WTC11 (cell line): ENCODE measurements at regions not wholly inside any gene's neighbourhood (a gene's known extent, or its start where the extent isn't known, plus 50 kb on each side); places are given as distances from the start of the nearest gene placed in this dataset.

Experiments
- ATAC-seq: fragments of 200-7000 bp; cut with Tn5 transposase; 2 replicates; pipeline ENCODE4 v1.10.0; 2021; ENCODE audit warnings: mild to moderate bottlenecking, moderate library complexity
- CTCF ChIA-PET: fragments of 300-600 bp; sonication (Branson Sonifier 250); formaldehyde crosslinking; loops from one replicate; lab custom pipeline; 2021; ENCODE audit warnings: antibody characterized with exemption; lab: Charles Lee
- POLR2A ChIA-PET: fragments of 350-600 bp; sonication (Branson Sonifier 250); formaldehyde crosslinking; loops from one replicate; lab custom pipeline; 2021; ENCODE audit warnings: antibody characterized with exemption; lab: Charles Lee
- DNase-seq: peaks from one replicate; pipeline ENCODE4 v3.0.0; 2021; ENCODE audit warnings: low spot score
- H3K27ac Mint-ChIP-seq: 2 replicates; pipeline ENCODE4 v1.8.0; 2021; ENCODE audit warnings: mixed read lengths
- H3K27me3 Mint-ChIP-seq: 2 replicates; pipeline ENCODE4 v1.8.0; 2021; ENCODE audit warnings: low read depth, mild to moderate bottlenecking, moderate library complexity, mixed read lengths
- H3K36me3 Mint-ChIP-seq: 2 replicates; pipeline ENCODE4 v1.8.0; 2021; ENCODE audit warnings: mixed read lengths
- H3K4me1 Mint-ChIP-seq: 2 replicates; pipeline ENCODE4 v1.8.0; 2022; ENCODE audit warnings: mixed read lengths
- H3K4me3 Mint-ChIP-seq: 2 replicates; pipeline ENCODE4 v1.8.0; 2021; ENCODE audit warnings: mild to moderate bottlenecking, moderate library complexity, mixed read lengths
- H3K9me3 Mint-ChIP-seq: 2 replicates; pipeline ENCODE4 v1.8.0; 2021; ENCODE audit warnings: mixed read lengths
- CREB1 ChIP-seq: sonication (generic); formaldehyde crosslinking; IDR thresholded peaks from 2 replicates; pipeline ENCODE4 v1.8.0; 2023; ENCODE audit warnings: mild to moderate bottlenecking, missing genetic modification reagents
- ESRRA ChIP-seq: sonication (generic); formaldehyde crosslinking; IDR thresholded peaks from 2 replicates; pipeline ENCODE4 v1.8.1; 2022; ENCODE audit warnings: mild to moderate bottlenecking, missing genetic modification reagents, borderline replicate concordance
- ETV6 ChIP-seq: sonication (generic); formaldehyde crosslinking; IDR thresholded peaks from 2 replicates; pipeline ENCODE4 v1.8.1; 2022; ENCODE audit warnings: mild to moderate bottlenecking, missing genetic modification reagents
- MXD4 ChIP-seq: fragments of 250-450 bp; sonication (Bioruptor Pico); IDR thresholded peaks from 2 replicates; pipeline ENCODE4 v1.8.0; 2021; ENCODE audit warnings: mild to moderate bottlenecking, moderate library complexity, borderline replicate concordance
- NFYB ChIP-seq: sonication (generic); formaldehyde crosslinking; conservative IDR thresholded peaks from 2 replicates; pipeline ENCODE4 v1.8.0; 2022; ENCODE audit warnings: low read depth, missing genetic modification reagents
- RORB ChIP-seq: fragments of 250-450 bp; sonication (Bioruptor Pico); IDR thresholded peaks from 2 replicates; pipeline ENCODE4 v1.9.0; 2021; ENCODE audit warnings: mild to moderate bottlenecking
- ZNF423 ChIP-seq: fragments of 250-450 bp; sonication (Bioruptor Pico); IDR thresholded peaks from 2 replicates; pipeline ENCODE4 v2.1.2; 2022; ENCODE audit warnings: mild to moderate bottlenecking, moderate library complexity
- TF ChIP-seq, protein P1 (sequence below): sonication (generic); formaldehyde crosslinking; IDR thresholded peaks from 2 replicates; pipeline ENCODE4 v1.8.1; 2023; ENCODE audit warnings: mild to moderate bottlenecking, missing genetic modification reagents
- TF ChIP-seq, protein P2 (sequence below): sonication (generic); formaldehyde crosslinking; IDR thresholded peaks from 2 replicates; pipeline ENCODE4 v1.8.1; 2023; ENCODE audit warnings: mild to moderate bottlenecking, missing genetic modification reagents, moderate library complexity
- TF ChIP-seq, protein P3 (sequence below): sonication (generic); formaldehyde crosslinking; IDR thresholded peaks from 2 replicates; pipeline ENCODE4 v1.8.0; 2023; ENCODE audit warnings: mild to moderate bottlenecking, missing genetic modification reagents
- TF ChIP-seq, protein P4 (sequence below): sonication (generic); formaldehyde crosslinking; IDR thresholded peaks from 2 replicates; pipeline ENCODE4 v1.8.1; 2022; ENCODE audit warnings: low read depth, missing genetic modification reagents, borderline replicate concordance
- TF ChIP-seq, protein P5 (sequence below): fragments of 200-600 bp; IDR thresholded peaks from 2 replicates; pipeline ENCODE4 v1.8.0; 2022; ENCODE audit warnings: antibody characterized with exemption
- TF ChIP-seq, protein P6 (sequence below): sonication (generic); formaldehyde crosslinking; IDR thresholded peaks from 2 replicates; pipeline ENCODE4 v1.8.1; 2023; ENCODE audit warnings: mild to moderate bottlenecking, moderate library complexity, missing genetic modification reagents
- TF ChIP-seq, protein P7 (sequence below): fragments of 250-450 bp; sonication (Bioruptor Pico); IDR thresholded peaks from 2 replicates; pipeline ENCODE4 v2.1.2; 2022; ENCODE audit warnings: mild to moderate bottlenecking, moderate library complexity

DNA sequence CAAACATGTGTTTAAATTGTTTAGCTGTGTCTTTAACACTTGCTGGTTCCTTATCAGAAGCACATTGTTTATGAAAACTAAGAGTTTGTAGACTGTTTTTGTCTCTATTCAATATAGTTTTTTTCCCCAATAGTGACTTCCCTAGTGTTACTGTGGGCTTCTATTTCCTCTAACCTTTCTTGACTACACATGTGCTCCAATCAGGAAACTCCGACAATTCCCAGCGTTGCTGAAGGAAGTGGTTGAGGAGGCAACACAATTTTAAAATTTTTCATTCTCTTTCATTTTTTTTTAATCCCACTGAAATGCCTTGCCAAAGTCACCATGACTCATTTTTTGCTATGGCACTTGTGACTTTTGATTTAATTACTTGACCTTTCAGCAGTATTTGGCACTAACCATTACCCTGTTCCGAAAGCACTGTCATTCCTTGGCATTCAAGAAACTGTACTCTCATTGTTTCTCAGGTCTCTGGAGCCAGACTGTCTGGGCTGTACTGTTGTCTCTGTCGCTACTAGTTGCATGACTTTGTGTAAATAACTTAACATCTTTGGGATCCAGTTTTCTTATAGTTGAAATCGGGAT is 67.6 kb upstream of the FREM3 start:
- Mint-ChIP-seq H3K4me3 (no peak overlapping the region), H3K4me1 (no peaks in the 10 kb centered on the region), H3K27me3 (no peaks in the 10 kb centered on the region), H3K36me3 (no peaks in the 10 kb centered on the region), H3K27ac (no peak overlapping the region), H3K9me3 (no peaks in the 10 kb centered on the region)
- ChIA-PET CTCF (no interaction called here), POLR2A (no interaction called here)
- TF ChIP-seq, protein P1, sequence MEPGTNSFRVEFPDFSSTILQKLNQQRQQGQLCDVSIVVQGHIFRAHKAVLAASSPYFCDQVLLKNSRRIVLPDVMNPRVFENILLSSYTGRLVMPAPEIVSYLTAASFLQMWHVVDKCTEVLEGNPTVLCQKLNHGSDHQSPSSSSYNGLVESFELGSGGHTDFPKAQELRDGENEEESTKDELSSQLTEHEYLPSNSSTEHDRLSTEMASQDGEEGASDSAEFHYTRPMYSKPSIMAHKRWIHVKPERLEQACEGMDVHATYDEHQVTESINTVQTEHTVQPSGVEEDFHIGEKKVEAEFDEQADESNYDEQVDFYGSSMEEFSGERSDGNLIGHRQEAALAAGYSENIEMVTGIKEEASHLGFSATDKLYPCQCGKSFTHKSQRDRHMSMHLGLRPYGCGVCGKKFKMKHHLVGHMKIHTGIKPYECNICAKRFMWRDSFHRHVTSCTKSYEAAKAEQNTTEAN = no peak
- TF ChIP-seq, protein P2, sequence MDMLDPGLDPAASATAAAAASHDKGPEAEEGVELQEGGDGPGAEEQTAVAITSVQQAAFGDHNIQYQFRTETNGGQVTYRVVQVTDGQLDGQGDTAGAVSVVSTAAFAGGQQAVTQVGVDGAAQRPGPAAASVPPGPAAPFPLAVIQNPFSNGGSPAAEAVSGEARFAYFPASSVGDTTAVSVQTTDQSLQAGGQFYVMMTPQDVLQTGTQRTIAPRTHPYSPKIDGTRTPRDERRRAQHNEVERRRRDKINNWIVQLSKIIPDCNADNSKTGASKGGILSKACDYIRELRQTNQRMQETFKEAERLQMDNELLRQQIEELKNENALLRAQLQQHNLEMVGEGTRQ (CRISPR knock-in tag) = no peak
- TF ChIP-seq CREB1 (CRISPR knock-in tag) = no peak
- TF ChIP-seq, protein P3, sequence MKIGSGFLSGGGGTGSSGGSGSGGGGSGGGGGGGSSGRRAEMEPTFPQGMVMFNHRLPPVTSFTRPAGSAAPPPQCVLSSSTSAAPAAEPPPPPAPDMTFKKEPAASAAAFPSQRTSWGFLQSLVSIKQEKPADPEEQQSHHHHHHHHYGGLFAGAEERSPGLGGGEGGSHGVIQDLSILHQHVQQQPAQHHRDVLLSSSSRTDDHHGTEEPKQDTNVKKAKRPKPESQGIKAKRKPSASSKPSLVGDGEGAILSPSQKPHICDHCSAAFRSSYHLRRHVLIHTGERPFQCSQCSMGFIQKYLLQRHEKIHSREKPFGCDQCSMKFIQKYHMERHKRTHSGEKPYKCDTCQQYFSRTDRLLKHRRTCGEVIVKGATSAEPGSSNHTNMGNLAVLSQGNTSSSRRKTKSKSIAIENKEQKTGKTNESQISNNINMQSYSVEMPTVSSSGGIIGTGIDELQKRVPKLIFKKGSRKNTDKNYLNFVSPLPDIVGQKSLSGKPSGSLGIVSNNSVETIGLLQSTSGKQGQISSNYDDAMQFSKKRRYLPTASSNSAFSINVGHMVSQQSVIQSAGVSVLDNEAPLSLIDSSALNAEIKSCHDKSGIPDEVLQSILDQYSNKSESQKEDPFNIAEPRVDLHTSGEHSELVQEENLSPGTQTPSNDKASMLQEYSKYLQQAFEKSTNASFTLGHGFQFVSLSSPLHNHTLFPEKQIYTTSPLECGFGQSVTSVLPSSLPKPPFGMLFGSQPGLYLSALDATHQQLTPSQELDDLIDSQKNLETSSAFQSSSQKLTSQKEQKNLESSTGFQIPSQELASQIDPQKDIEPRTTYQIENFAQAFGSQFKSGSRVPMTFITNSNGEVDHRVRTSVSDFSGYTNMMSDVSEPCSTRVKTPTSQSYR (CRISPR knock-in tag) = no peak
- no peak for TF ChIP-seq ETV6 (CRISPR knock-in tag)
- TF ChIP-seq, protein P4, sequence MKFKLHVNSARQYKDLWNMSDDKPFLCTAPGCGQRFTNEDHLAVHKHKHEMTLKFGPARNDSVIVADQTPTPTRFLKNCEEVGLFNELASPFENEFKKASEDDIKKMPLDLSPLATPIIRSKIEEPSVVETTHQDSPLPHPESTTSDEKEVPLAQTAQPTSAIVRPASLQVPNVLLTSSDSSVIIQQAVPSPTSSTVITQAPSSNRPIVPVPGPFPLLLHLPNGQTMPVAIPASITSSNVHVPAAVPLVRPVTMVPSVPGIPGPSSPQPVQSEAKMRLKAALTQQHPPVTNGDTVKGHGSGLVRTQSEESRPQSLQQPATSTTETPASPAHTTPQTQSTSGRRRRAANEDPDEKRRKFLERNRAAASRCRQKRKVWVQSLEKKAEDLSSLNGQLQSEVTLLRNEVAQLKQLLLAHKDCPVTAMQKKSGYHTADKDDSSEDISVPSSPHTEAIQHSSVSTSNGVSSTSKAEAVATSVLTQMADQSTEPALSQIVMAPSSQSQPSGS (CRISPR knock-in tag) = no peak
- TF ChIP-seq, protein P5, sequence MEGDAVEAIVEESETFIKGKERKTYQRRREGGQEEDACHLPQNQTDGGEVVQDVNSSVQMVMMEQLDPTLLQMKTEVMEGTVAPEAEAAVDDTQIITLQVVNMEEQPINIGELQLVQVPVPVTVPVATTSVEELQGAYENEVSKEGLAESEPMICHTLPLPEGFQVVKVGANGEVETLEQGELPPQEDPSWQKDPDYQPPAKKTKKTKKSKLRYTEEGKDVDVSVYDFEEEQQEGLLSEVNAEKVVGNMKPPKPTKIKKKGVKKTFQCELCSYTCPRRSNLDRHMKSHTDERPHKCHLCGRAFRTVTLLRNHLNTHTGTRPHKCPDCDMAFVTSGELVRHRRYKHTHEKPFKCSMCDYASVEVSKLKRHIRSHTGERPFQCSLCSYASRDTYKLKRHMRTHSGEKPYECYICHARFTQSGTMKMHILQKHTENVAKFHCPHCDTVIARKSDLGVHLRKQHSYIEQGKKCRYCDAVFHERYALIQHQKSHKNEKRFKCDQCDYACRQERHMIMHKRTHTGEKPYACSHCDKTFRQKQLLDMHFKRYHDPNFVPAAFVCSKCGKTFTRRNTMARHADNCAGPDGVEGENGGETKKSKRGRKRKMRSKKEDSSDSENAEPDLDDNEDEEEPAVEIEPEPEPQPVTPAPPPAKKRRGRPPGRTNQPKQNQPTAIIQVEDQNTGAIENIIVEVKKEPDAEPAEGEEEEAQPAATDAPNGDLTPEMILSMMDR = no peak
- TF ChIP-seq ESRRA (CRISPR knock-in tag) = no peak
- no peak for TF ChIP-seq NFYB (CRISPR knock-in tag)
- TF ChIP-seq, protein P6, sequence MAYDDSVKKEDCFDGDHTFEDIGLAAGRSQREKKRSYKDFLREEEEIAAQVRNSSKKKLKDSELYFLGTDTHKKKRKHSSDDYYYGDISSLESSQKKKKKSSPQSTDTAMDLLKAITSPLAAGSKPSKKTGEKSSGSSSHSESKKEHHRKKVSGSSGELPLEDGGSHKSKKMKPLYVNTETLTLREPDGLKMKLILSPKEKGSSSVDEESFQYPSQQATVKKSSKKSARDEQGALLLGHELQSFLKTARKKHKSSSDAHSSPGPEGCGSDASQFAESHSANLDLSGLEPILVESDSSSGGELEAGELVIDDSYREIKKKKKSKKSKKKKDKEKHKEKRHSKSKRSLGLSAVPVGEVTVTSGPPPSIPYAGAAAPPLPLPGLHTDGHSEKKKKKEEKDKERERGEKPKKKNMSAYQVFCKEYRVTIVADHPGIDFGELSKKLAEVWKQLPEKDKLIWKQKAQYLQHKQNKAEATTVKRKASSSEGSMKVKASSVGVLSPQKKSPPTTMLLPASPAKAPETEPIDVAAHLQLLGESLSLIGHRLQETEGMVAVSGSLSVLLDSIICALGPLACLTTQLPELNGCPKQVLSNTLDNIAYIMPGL (CRISPR knock-in tag) = no peak
- no peak for TF ChIP-seq RORB
- TF ChIP-seq ZNF423 (CRISPR knock-in tag) = no peak
- no peak for TF ChIP-seq MXD4 (CRISPR knock-in tag)
- TF ChIP-seq, protein P7, sequence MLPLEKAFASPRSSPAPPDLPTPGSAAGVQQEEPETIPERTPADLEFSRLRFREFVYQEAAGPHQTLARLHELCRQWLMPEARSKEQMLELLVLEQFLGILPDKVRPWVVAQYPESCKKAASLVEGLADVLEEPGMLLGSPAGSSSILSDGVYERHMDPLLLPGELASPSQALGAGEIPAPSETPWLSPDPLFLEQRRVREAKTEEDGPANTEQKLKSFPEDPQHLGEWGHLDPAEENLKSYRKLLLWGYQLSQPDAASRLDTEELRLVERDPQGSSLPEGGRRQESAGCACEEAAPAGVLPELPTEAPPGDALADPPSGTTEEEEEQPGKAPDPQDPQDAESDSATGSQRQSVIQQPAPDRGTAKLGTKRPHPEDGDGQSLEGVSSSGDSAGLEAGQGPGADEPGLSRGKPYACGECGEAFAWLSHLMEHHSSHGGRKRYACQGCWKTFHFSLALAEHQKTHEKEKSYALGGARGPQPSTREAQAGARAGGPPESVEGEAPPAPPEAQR (CRISPR knock-in tag) = no peak
- ATAC-seq (no peak), DNase-seq (no peak)
